ENCODE measurements at regions not wholly inside any gene's neighbourhood (a gene's known extent, or its start where the extent isn't known, plus 50 kb on each side); places are given as distances from the start of the nearest gene placed in this dataset.

GRCh38 chr14:65185829-65186228, 83.5 kb upstream of the MAX start:
- ATAC-seq (no peak), DNase-seq (ENCODE audit: low spot score) (no peak)

- ATAC-seq (no peak), DNase-seq (ENCODE audit: low spot score) (no peak)
Measured at GRCh38 chr14:65186951-65187350, 84.6 kb upstream of the MAX start.

GRCh38 chr14:65187421-65188049, 85.2 kb upstream of the MAX start:
- ATAC-seq (no peak), DNase-seq (ENCODE audit: low spot score) (no peak)

GRCh38 chr14:65190312-65190711, 88.0 kb upstream of the MAX start:
- DNase-seq (ENCODE audit: low spot score) = no peak
- no peak for ATAC-seq

GRCh38 chr14:65191716-65192115, 89.4 kb upstream of the MAX start:
- DNase-seq (ENCODE audit: low spot score) = no peak
- ATAC-seq = no peak

GRCh38 chr14:65192686-65193085, 90.4 kb upstream of the MAX start:
- DNase-seq (ENCODE audit: low spot score) (no peak), ATAC-seq (no peak)

- DNase-seq (ENCODE audit: low spot score) (no peak), ATAC-seq (no peak)
Measured at GRCh38 chr14:65193916-65194590, 91.7 kb upstream of the MAX start.

- ATAC-seq (no peak), DNase-seq (ENCODE audit: low spot score) (no peak)
Measured at GRCh38 chr14:65195042-65195719, 92.9 kb upstream of the MAX start.

- DNase-seq (ENCODE audit: low spot score) (no peak), ATAC-seq (no peak)
Measured at GRCh38 chr14:65198346-65198745, 96.0 kb upstream of the MAX start.

- DNase-seq (ENCODE audit: low spot score) = no peak
- no peak for ATAC-seq
Measured at GRCh38 chr14:65200454-65200853, 98.1 kb upstream of the MAX start.

- DNase-seq (ENCODE audit: low spot score) = no peak
- ATAC-seq = no peak
Measured at GRCh38 chr14:65203574-65203973, 101.3 kb upstream of the MAX start.

GRCh38 chr14:65204056-65204455, 101.7 kb upstream of the MAX start:
- no peak for ATAC-seq
- DNase-seq (ENCODE audit: low spot score) = no peak

GRCh38 chr14:65206078-65206447, 103.7 kb upstream of the MAX start:
- no peak for ATAC-seq
- DNase-seq (ENCODE audit: low spot score) = no peak

- ATAC-seq (no peak), DNase-seq (ENCODE audit: low spot score) (no peak)
Measured at GRCh38 chr14:65206448-65207096, 104.3 kb upstream of the MAX start.

- ATAC-seq = no peak
- no peak for DNase-seq (ENCODE audit: low spot score)
Measured at GRCh38 chr14:65208548-65208947, 106.2 kb upstream of the MAX start.

GRCh38 chr14:65210118-65210821, 108.0 kb upstream of the MAX start:
- DNase-seq (ENCODE audit: low spot score) (no peak), ATAC-seq (no peak)

- ATAC-seq (no peak), DNase-seq (ENCODE audit: low spot score) (no peak)
Measured at GRCh38 chr14:65210822-65211182, 108.5 kb upstream of the MAX start.

- DNase-seq (ENCODE audit: low spot score) (no peak), ATAC-seq (no peak)
Measured at GRCh38 chr14:65211341-65211987, 109.1 kb upstream of the MAX start.

- ATAC-seq = no peak
- no peak for DNase-seq (ENCODE audit: low spot score)
Measured at GRCh38 chr14:65213316-65213715, 111.0 kb upstream of the MAX start.

- no peak for ATAC-seq
Measured at GRCh38 chr14:65214741-65215140, 112.4 kb upstream of the MAX start.

GRCh38 chr14:65219353-65219752, 117.0 kb upstream of the MAX start:
- no peak for ATAC-seq
- no peak for DNase-seq (ENCODE audit: low spot score)

More at GRCh38 chr14:65214741-65215140, 112.4 kb upstream of the MAX start:
- DNase-seq (ENCODE audit: low spot score) = peak; percentile 11

All from left lobe of liver (tissue), 2 donors.